ENCODE measurements at regions not wholly inside any gene's neighbourhood (a gene's known extent, or its start where the extent isn't known, plus 50 kb on each side); places are given as distances from the start of the nearest gene placed in this dataset.
"Not testable (repeated sequence)": the region's sequence is repeated elsewhere in the genome, so short reads cannot be mapped to it uniquely, and the experiment has no call there.

GRCh38 chr22:12192117-12192516 is 3335.9 kb upstream of the OR11H1 start:
- not testable (repeated sequence) for TF ChIP-seq POLR2A (IDR thresholded peaks at IDR 0.05)
- TF ChIP-seq, protein P1, sequence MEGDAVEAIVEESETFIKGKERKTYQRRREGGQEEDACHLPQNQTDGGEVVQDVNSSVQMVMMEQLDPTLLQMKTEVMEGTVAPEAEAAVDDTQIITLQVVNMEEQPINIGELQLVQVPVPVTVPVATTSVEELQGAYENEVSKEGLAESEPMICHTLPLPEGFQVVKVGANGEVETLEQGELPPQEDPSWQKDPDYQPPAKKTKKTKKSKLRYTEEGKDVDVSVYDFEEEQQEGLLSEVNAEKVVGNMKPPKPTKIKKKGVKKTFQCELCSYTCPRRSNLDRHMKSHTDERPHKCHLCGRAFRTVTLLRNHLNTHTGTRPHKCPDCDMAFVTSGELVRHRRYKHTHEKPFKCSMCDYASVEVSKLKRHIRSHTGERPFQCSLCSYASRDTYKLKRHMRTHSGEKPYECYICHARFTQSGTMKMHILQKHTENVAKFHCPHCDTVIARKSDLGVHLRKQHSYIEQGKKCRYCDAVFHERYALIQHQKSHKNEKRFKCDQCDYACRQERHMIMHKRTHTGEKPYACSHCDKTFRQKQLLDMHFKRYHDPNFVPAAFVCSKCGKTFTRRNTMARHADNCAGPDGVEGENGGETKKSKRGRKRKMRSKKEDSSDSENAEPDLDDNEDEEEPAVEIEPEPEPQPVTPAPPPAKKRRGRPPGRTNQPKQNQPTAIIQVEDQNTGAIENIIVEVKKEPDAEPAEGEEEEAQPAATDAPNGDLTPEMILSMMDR (IDR thresholded peaks at IDR 0.05): not testable (repeated sequence)

Measured in adrenal gland (tissue), 5 donors.